Stimulated activated CD8-positive, alpha-beta memory T cell treated with anti-CD3 and anti-CD28 coated beads, Interleukin-15, amount 100 ng/mL, for 4 hours (primary cell): ENCODE measurements at regions not wholly inside any gene's neighbourhood (a gene's known extent, or its start where the extent isn't known, plus 50 kb on each side); places are given as distances from the start of the nearest gene placed in this dataset.
"Not testable (repeated sequence)": the region's sequence is repeated elsewhere in the genome, so short reads cannot be mapped to it uniquely, and the experiment has no call there.

ENCODE experiments used
- DNase-seq, 2 donors: peaks; one replicate each; pipeline ENCODE4 v3.0.0-alpha.2; 2020; ENCODE audit warnings: low read depth in 2 of 2

GRCh38 chr5:166285361-166285760 is 2006.1 kb upstream of the WWC1 start:
- DNase-seq = no peak

- no peak for DNase-seq
Measured at GRCh38 chr5:166286832-166287231, 2004.6 kb upstream of the WWC1 start.

- DNase-seq = no peak
Measured at GRCh38 chr5:166287866-166288265, 2003.6 kb upstream of the WWC1 start.

- not testable (repeated sequence) for DNase-seq
Measured at GRCh38 chr5:166291800-166292199, 1999.6 kb upstream of the WWC1 start.

GRCh38 chr5:166293892-166294291 is 1997.6 kb upstream of the WWC1 start:
- DNase-seq = no peak

- DNase-seq = no peak
Measured at GRCh38 chr5:166302166-166302565, 1989.3 kb upstream of the WWC1 start.

- DNase-seq = no peak
Measured at GRCh38 chr5:166317425-166317824, 1974.0 kb upstream of the WWC1 start.

- DNase-seq = no peak
Measured at GRCh38 chr5:166320920-166321480, 1970.4 kb upstream of the WWC1 start.

GRCh38 chr5:166324372-166324771 is 1967.1 kb upstream of the WWC1 start:
- DNase-seq = no peak

GRCh38 chr5:166329149-166329800 is 1962.2 kb upstream of the WWC1 start:
- no peak for DNase-seq

GRCh38 chr5:166330036-166330435 is 1961.4 kb upstream of the WWC1 start:
- DNase-seq = no peak

GRCh38 chr5:166331521-166331920 is 1959.9 kb upstream of the WWC1 start:
- no peak for DNase-seq

GRCh38 chr5:166338801-166339200 is 1952.6 kb upstream of the WWC1 start:
- no peak for DNase-seq

- DNase-seq = no peak
Measured at GRCh38 chr5:166340039-166340438, 1951.4 kb upstream of the WWC1 start.

GRCh38 chr5:166341740-166342337 is 1949.6 kb upstream of the WWC1 start:
- no peak for DNase-seq

- DNase-seq = no peak
Measured at GRCh38 chr5:166342402-166342801, 1949.0 kb upstream of the WWC1 start.

GRCh38 chr5:166346726-166347374 is 1944.6 kb upstream of the WWC1 start:
- no peak for DNase-seq

GRCh38 chr5:166349046-166349445 is 1942.4 kb upstream of the WWC1 start:
- no peak for DNase-seq

GRCh38 chr5:166353580-166353979 is 1937.9 kb upstream of the WWC1 start:
- no peak for DNase-seq

GRCh38 chr5:166354332-166354731 is 1937.1 kb upstream of the WWC1 start:
- no peak for DNase-seq

GRCh38 chr5:166356096-166356495 is 1935.3 kb upstream of the WWC1 start:
- no peak for DNase-seq

- DNase-seq = no peak
Measured at GRCh38 chr5:166358127-166358830, 1933.2 kb upstream of the WWC1 start.
